ENCODE measurements at regions not wholly inside any gene's neighbourhood (a gene's known extent, or its start where the extent isn't known, plus 50 kb on each side); places are given as distances from the start of the nearest gene placed in this dataset.
"Not testable (repeated sequence)": the region's sequence is repeated elsewhere in the genome, so short reads cannot be mapped to it uniquely, and the experiment has no call there.

DNA sequence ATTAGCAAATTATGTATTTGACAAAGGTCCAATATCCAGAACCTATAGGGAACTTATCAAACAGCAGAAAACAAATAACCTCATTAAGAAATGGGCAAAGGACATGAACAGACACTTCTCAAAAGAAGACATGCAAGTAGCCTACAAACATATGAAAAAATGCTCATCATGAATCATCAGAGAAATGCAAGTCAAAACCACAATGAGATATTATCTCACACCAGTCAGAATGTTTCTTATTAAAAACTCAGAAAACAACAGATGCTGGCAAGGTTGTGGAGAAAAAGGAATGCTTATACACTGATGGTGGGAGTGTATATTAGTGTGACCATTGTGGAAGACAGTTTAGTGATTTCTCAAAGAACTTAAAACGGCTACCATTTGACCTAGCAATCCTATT is 116.1 kb upstream of the CRBN start:
- no peak overlapping the region for H3K27ac ChIP-seq (ENCODE audit: low read depth in 1 of 2, low read length in 2 of 2)
- H3K27me3 ChIP-seq (ENCODE audit: control insufficient read depth in 2 of 2, insufficient read depth in 2 of 2, low read length in 2 of 2), result no peaks in the 10 kb centered on the region
- Mint-ChIP-seq H3K4me1 (no peaks in the 10 kb centered on the region), H3K27me3 (ENCODE audit: low read depth in 3 of 3) (no peaks in the 10 kb centered on the region), H3K36me3 (no peaks in the 10 kb centered on the region), H3K9me3 (peaks cover 4 to 27% (median 11%) of the 10 kb centered on the region in 7 donors), H3K27ac (no peak overlapping the region), H3K4me3 (no peak overlapping the region)
- DNase-seq, result no peak
- H3K4me2 ChIP-seq (replicated peaks; ENCODE audit: extremely low read depth, low read length, poor library complexity, severe bottlenecking), result no peak overlapping the region
- no CpG with 5 or more reads among the region's 1 CpG for WGBS (ENCODE audit: insufficient coverage)
- no peak overlapping the region for H3K9ac ChIP-seq (ENCODE audit: insufficient read depth, low read length, poor library complexity, severe bottlenecking)
- no peak overlapping the region for H2AFZ ChIP-seq (ENCODE audit: insufficient read depth, low read depth, low read length, poor library complexity, severe bottlenecking)
- H3K36me3 ChIP-seq (replicated peaks in 1 of 2; ENCODE audit: control insufficient read depth in 1 of 2, insufficient read depth in 2 of 2, low read length in 2 of 2), result no peaks in the 10 kb centered on the region
- intact Hi-C loops (cut with micrococcal nuclease), result no loop called here
- H3K4me3 ChIP-seq (replicated peaks in 1 of 3; ENCODE audit: low read depth in 2 of 3, low read length in 3 of 3), result no peak overlapping the region
- no peaks in the 10 kb centered on the region for H3K4me1 ChIP-seq (ENCODE audit: control insufficient read depth in 1 of 2, insufficient read depth in 2 of 2, low read length in 2 of 2)
- TF ChIP-seq, protein P1, sequence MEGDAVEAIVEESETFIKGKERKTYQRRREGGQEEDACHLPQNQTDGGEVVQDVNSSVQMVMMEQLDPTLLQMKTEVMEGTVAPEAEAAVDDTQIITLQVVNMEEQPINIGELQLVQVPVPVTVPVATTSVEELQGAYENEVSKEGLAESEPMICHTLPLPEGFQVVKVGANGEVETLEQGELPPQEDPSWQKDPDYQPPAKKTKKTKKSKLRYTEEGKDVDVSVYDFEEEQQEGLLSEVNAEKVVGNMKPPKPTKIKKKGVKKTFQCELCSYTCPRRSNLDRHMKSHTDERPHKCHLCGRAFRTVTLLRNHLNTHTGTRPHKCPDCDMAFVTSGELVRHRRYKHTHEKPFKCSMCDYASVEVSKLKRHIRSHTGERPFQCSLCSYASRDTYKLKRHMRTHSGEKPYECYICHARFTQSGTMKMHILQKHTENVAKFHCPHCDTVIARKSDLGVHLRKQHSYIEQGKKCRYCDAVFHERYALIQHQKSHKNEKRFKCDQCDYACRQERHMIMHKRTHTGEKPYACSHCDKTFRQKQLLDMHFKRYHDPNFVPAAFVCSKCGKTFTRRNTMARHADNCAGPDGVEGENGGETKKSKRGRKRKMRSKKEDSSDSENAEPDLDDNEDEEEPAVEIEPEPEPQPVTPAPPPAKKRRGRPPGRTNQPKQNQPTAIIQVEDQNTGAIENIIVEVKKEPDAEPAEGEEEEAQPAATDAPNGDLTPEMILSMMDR (IDR thresholded peaks at IDR 0.05), result no peak
- H3K9me3 ChIP-seq (replicated peaks in 1 of 2; ENCODE audit: control insufficient read depth in 1 of 2, insufficient read depth in 1 of 2, low read length in 2 of 2), result no peaks in the 10 kb centered on the region
- H4K20me1 ChIP-seq (ENCODE audit: insufficient read depth, low read length), result no peaks in the 10 kb centered on the region
- H3K79me2 ChIP-seq (ENCODE audit: insufficient read depth, low read length), result no peaks in the 10 kb centered on the region

DNA sequence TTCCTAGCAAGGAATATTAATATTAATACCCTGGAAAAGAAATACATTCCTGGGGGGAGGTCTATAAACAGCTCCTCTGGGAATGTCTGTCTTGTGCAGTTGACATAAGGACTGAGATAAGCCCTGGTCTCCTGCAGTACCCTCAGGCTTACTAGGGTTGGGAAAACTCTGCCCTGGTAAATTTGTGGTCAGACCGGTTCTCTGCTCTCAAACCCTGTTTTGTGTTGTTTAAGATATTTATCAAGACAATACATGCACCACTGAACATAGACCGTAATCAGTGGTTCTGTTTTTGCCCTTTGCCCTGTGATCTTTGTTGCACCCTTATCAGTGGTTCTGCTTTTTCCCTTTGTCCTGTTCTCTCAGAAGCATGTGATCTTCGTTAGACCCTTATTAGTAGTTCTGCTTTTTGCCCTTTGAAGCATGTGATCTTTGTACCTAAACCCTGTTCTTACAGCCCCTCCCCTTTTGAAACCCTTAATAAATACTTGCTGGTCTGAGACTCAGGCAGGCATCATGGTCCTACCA is 112.3 kb upstream of the CRBN start:
- H3K79me2 ChIP-seq (ENCODE audit: insufficient read depth, low read length); H3K4me2 ChIP-seq (replicated peaks; ENCODE audit: extremely low read depth, low read length, poor library complexity, severe bottlenecking); H3K27me3 ChIP-seq (ENCODE audit: control insufficient read depth in 2 of 2, insufficient read depth in 2 of 2, low read length in 2 of 2); H4K20me1 ChIP-seq (ENCODE audit: insufficient read depth, low read length); H3K27ac ChIP-seq (ENCODE audit: low read depth in 1 of 2, low read length in 2 of 2); H2AFZ ChIP-seq (ENCODE audit: insufficient read depth, low read depth, low read length, poor library complexity, severe bottlenecking); H3K36me3 Mint-ChIP-seq; H3K36me3 ChIP-seq (replicated peaks in 1 of 2; ENCODE audit: control insufficient read depth in 1 of 2, insufficient read depth in 2 of 2, low read length in 2 of 2); intact Hi-C loops (cut with micrococcal nuclease); DNase-seq; H3K4me3 Mint-ChIP-seq; H3K9ac ChIP-seq (ENCODE audit: insufficient read depth, low read length, poor library complexity, severe bottlenecking); H3K27me3 Mint-ChIP-seq (ENCODE audit: low read depth in 3 of 3); H3K4me1 ChIP-seq (ENCODE audit: control insufficient read depth in 1 of 2, insufficient read depth in 2 of 2, low read length in 2 of 2); H3K4me3 ChIP-seq (replicated peaks in 1 of 3; ENCODE audit: low read depth in 2 of 3, low read length in 3 of 3); H3K4me1 Mint-ChIP-seq; H3K9me3 ChIP-seq (replicated peaks in 1 of 2; ENCODE audit: control insufficient read depth in 1 of 2, insufficient read depth in 1 of 2, low read length in 2 of 2); H3K27ac Mint-ChIP-seq: not testable (repeated sequence)
- no CpG with 5 or more reads among the region's 3 CpGs for WGBS (ENCODE audit: insufficient coverage)
- peaks cover 4 to 33% (median 10%) of the 10 kb centered on the region in 7 donors for H3K9me3 Mint-ChIP-seq
